SK-N-SH treated with all-trans-retinoic acid at 6 μM for 48 hours (cell line): ENCODE measurements at regions not wholly inside any gene's neighbourhood (a gene's known extent, or its start where the extent isn't known, plus 50 kb on each side); places are given as distances from the start of the nearest gene placed in this dataset.

ENCODE experiments used
- CREB5 ChIP-seq: fragments of 250-450 bp; sonication (Bioruptor Pico); IDR thresholded peaks from 2 replicates; pipeline ENCODE4 v1.5.1; 2020; ENCODE audit warnings: low read depth, mild to moderate bottlenecking, moderate library complexity
- GLIS3 ChIP-seq: fragments of 250-450 bp; sonication (Bioruptor Pico); IDR thresholded peaks from 2 replicates; pipeline ENCODE4 v1.5.0; 2020; ENCODE audit warnings: mild to moderate bottlenecking, moderate library complexity
- PATZ1 ChIP-seq: fragments of 250-450 bp; sonication (Bioruptor Pico); IDR thresholded peaks from 2 replicates; pipeline ENCODE4 v1.8.0; 2020; ENCODE audit warnings: mild to moderate bottlenecking, moderate library complexity, borderline replicate concordance
- POU6F1 ChIP-seq: fragments of 250-450 bp; sonication (Bioruptor Pico); IDR thresholded peaks from 2 replicates; pipeline ENCODE4 v1.8.0; 2021; ENCODE audit warnings: low read depth, mild to moderate bottlenecking, moderate library complexity, borderline replicate concordance
- PPARA ChIP-seq: fragments of 250-450 bp; sonication (Bioruptor Pico); IDR thresholded peaks from 2 replicates; pipeline ENCODE4 v1.5.0; 2020; ENCODE audit warnings: mild to moderate bottlenecking, borderline replicate concordance
- TCF4 ChIP-seq: fragments of 250-450 bp; sonication (Bioruptor Pico); IDR thresholded peaks from 2 replicates; pipeline ENCODE4 v1.8.0; 2021; ENCODE audit warnings: mild to moderate bottlenecking, moderate library complexity, borderline replicate concordance
- ZFP30 ChIP-seq: fragments of 450-650 bp; formaldehyde crosslinking; IDR thresholded peaks from 2 replicates; pipeline ENCODE4 v1.5.0; 2022; ENCODE audit warnings: mild to moderate bottlenecking, moderate library complexity
- ZNF565 ChIP-seq: fragments of 450-650 bp; formaldehyde crosslinking; conservative IDR thresholded peaks from 2 replicates; pipeline ENCODE4 v1.5.0; 2020; ENCODE audit warnings: low read depth, mild to moderate bottlenecking, moderate library complexity
- ZNF70 ChIP-seq: fragments of 450-650 bp; formaldehyde crosslinking; IDR thresholded peaks from 2 replicates; pipeline ENCODE4 v1.5.0; 2020; ENCODE audit warnings: mild to moderate bottlenecking, moderate library complexity
- ZNF8 ChIP-seq: fragments of 450-650 bp; formaldehyde crosslinking; IDR thresholded peaks from 2 replicates; pipeline ENCODE4 v1.5.0; 2020; ENCODE audit warnings: mild to moderate bottlenecking, moderate library complexity

- no peak for TF ChIP-seq TCF4 (CRISPR knock-in tag)
- TF ChIP-seq ZNF8 (CRISPR knock-in tag): no peak
- no peak for TF ChIP-seq ZFP30
- no peak for TF ChIP-seq PATZ1
- no peak for TF ChIP-seq ZNF565
- no peak for TF ChIP-seq GLIS3 (CRISPR knock-in tag)
- no peak for TF ChIP-seq POU6F1 (CRISPR knock-in tag)
- no peak for TF ChIP-seq CREB5 (CRISPR knock-in tag)
- TF ChIP-seq ZNF70 (CRISPR knock-in tag): no peak
- no peak for TF ChIP-seq PPARA (CRISPR knock-in tag)
Measured at GRCh38 chr15:69756440-69756839, 303.8 kb downstream of the RPLP1 start.
